Chondrocyte (in vitro differentiated cells): ENCODE measurements at regions not wholly inside any gene's neighbourhood (a gene's known extent, or its start where the extent isn't known, plus 50 kb on each side); places are given as distances from the start of the nearest gene placed in this dataset.
"Not testable (repeated sequence)": the region's sequence is repeated elsewhere in the genome, so short reads cannot be mapped to it uniquely, and the experiment has no call there.

Experiments
- DNase-seq: peaks from one replicate; pipeline ENCODE4 v3.0.0; 2021; ENCODE audit warnings: mixed read lengths, low spot score
- H3K27ac Mint-ChIP-seq: one replicate; pipeline ENCODE4 v1.8.0; 2021; ENCODE audit warnings: mild to moderate bottlenecking, moderate library complexity, mixed read lengths; ENCODE audit not compliant: unreplicated experiment
- H3K27me3 Mint-ChIP-seq: 2 replicates; pipeline ENCODE4 v1.8.0; 2021; ENCODE audit warnings: low read depth, mixed read lengths
- H3K36me3 Mint-ChIP-seq: 2 replicates; pipeline ENCODE4 v1.8.0; 2021; ENCODE audit warnings: low read depth, mixed read lengths
- H3K4me1 Mint-ChIP-seq: 2 replicates; pipeline ENCODE4 v1.8.0; 2021; ENCODE audit warnings: low read depth, mild to moderate bottlenecking, mixed read lengths
- H3K4me3 Mint-ChIP-seq: one replicate; pipeline ENCODE4 v1.8.0; 2021; ENCODE audit warnings: mild to moderate bottlenecking, moderate library complexity, mixed read lengths; ENCODE audit not compliant: unreplicated experiment
- H3K9me3 Mint-ChIP-seq: 2 replicates; pipeline ENCODE4 v1.8.0; 2021; ENCODE audit warnings: low read depth, mixed read lengths
- CTCF ChIP-seq: fragments of 200-600 bp; sonication (generic); IDR thresholded peaks from 2 replicates; pipeline ENCODE4 v1.5.0; 2021; ENCODE audit warnings: antibody characterized with exemption, mild to moderate bottlenecking, moderate library complexity

- peaks cover 5% of the 10 kb centered on the region for H3K27me3 Mint-ChIP-seq
- no peak overlapping the region for H3K27ac Mint-ChIP-seq
Measured at GRCh38 chr3:153818338-153818737, 302.9 kb upstream of the ARHGEF26 start.

GRCh38 chr3:153820035-153820434 lies 301.2 kb upstream of the ARHGEF26 start:
- H3K27ac Mint-ChIP-seq: no peak overlapping the region
- no peak for DNase-seq

More at GRCh38 chr3:153818338-153818737, 302.9 kb upstream of the ARHGEF26 start:
- no peaks in the 10 kb centered on the region for H3K36me3 Mint-ChIP-seq
- no peak for DNase-seq
- H3K9me3 Mint-ChIP-seq: peaks cover 3% of the 10 kb centered on the region
- no peaks in the 10 kb centered on the region for H3K4me1 Mint-ChIP-seq
- H3K4me3 Mint-ChIP-seq: no peak overlapping the region
- no peak for TF ChIP-seq CTCF

DNA sequence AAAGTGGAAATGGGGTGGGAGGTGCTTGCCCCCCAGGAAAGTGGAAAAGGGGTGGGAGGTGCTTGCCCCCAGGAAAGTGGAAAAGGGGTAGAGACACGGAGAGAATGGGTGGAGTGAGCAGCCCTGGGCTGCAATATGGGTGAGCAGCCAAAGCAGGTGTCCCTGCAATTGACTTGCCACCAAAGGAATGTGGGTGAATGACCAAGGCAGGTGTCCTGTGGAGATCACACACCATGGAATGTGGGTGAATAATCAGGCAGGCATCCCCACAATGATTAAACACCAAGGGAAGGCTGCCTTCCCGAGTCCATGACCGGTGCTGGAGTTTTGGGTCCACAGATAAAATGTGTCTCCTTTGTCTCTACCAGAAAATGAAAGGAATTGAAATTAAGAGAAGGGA lies 292.8 kb upstream of the ARHGEF26 start:
- not testable (repeated sequence) for H3K27me3 Mint-ChIP-seq, H3K36me3 Mint-ChIP-seq

More at GRCh38 chr3:153820035-153820434, 301.2 kb upstream of the ARHGEF26 start:
- peaks cover 6% of the 10 kb centered on the region for H3K9me3 Mint-ChIP-seq
- TF ChIP-seq CTCF: no peak
- no peaks in the 10 kb centered on the region for H3K36me3 Mint-ChIP-seq
- no peaks in the 10 kb centered on the region for H3K4me1 Mint-ChIP-seq
- H3K4me3 Mint-ChIP-seq: no peak overlapping the region
- H3K27me3 Mint-ChIP-seq: peaks cover 5% of the 10 kb centered on the region

DNA sequence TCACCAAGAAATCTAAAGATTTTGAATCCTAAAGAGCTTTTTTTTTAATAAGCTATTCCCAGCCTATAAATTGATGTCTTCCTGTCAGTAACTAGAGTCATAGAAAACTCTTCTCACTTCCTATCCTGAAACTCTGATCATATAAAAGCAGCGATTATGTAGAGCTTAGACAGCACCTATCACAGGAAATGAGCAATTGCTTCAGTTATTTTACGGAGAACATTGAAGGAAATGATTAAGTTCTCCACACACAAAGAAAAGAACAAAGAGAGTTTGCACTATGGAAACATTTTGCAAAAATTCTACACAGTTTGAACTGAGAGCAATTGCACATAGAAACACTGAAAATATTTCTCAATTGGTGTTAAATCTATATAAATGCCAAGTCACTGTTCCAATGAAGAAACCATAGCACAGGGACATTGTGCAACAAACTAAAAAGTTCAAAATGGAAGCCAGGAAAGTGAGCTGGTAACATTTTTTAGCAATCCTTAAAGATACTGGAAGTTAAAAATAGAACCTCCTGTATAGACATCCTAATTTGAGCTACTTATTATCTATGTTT lies 291.5 kb upstream of the ARHGEF26 start:
- Mint-ChIP-seq H3K4me3 (no peak overlapping the region), H3K27me3 (no peaks in the 10 kb centered on the region), H3K27ac (no peak overlapping the region), H3K4me1 (peaks cover 3% of the 10 kb centered on the region), H3K36me3 (no peaks in the 10 kb centered on the region), H3K9me3 (peaks cover 7% of the 10 kb centered on the region)
- TF ChIP-seq CTCF: no peak
- no peak for DNase-seq

More for the DNA sequence above, 292.8 kb upstream of the ARHGEF26 start:
- H3K4me3 Mint-ChIP-seq, DNase-seq, H3K4me1 Mint-ChIP-seq, H3K27ac Mint-ChIP-seq, H3K9me3 Mint-ChIP-seq: not testable (repeated sequence)

- no peak overlapping the region for H3K27ac Mint-ChIP-seq
- H3K4me1 Mint-ChIP-seq: peaks cover 3% of the 10 kb centered on the region
- no peaks in the 10 kb centered on the region for H3K36me3 Mint-ChIP-seq
- H3K27me3 Mint-ChIP-seq: no peaks in the 10 kb centered on the region
- no peak overlapping the region for H3K4me3 Mint-ChIP-seq
- TF ChIP-seq CTCF: no peak
- peaks cover 5% of the 10 kb centered on the region for H3K9me3 Mint-ChIP-seq
- DNase-seq: no peak
Measured at GRCh38 chr3:153830552-153830951, 290.6 kb upstream of the ARHGEF26 start.

DNA sequence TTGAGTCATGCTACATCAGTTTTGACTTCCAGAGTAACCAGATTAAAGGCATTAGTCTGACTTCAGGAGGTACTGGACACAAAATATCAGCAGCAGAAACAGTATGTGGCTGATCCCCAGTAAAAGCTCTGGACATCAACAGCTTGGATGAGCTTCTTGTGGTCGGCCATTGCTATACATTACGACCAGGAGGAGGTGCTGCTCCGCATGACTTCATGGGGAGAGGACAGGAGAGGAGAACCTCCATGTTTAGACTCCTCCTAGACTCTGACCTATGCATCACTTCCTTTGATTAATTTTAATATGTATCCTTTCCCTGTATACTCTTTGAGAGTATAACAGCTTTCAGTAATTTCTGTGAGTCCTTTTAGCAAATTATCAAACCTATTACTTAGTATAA lies 285.6 kb upstream of the ARHGEF26 start:
- Mint-ChIP-seq H3K27ac (no peak overlapping the region), H3K4me1 (no peaks in the 10 kb centered on the region), H3K36me3 (no peaks in the 10 kb centered on the region), H3K27me3 (peaks cover 4% of the 10 kb centered on the region), H3K4me3 (no peak overlapping the region), H3K9me3 (peaks cover 3% of the 10 kb centered on the region)
- no peak for DNase-seq
- TF ChIP-seq CTCF: peak; percentile 18
